SK-N-SH treated with all-trans-retinoic acid at 6 μM for 48 hours (cell line): ENCODE measurements at regions not wholly inside any gene's neighbourhood (a gene's known extent, or its start where the extent isn't known, plus 50 kb on each side); places are given as distances from the start of the nearest gene placed in this dataset.

Experiments
- ATAC-seq: fragments of 200-7000 bp; cut with Tn5 transposase; 3 replicates; pipeline ENCODE4 v1.9.1; 2020; ENCODE audit warnings: mild to moderate bottlenecking, moderate library complexity
- ARNTL ChIP-seq: fragments of 450-650 bp; formaldehyde crosslinking; IDR thresholded peaks from 2 replicates; pipeline ENCODE4 v1.5.0; 2020; ENCODE audit warnings: low read depth, mild to moderate bottlenecking, moderate library complexity, borderline replicate concordance
- BACH2 ChIP-seq: fragments of 250-450 bp; sonication (Bioruptor Pico); IDR thresholded peaks from 2 replicates; pipeline ENCODE4 v1.9.0; 2021; ENCODE audit warnings: mild to moderate bottlenecking, borderline replicate concordance
- CREB5 ChIP-seq: fragments of 250-450 bp; sonication (Bioruptor Pico); IDR thresholded peaks from 2 replicates; pipeline ENCODE4 v1.5.1; 2020; ENCODE audit warnings: low read depth, mild to moderate bottlenecking, moderate library complexity
- CSDC2 ChIP-seq: fragments of 250-450 bp; sonication (Bioruptor Pico); IDR thresholded peaks from 2 replicates; pipeline ENCODE4 v1.5.0; 2020; ENCODE audit warnings: mild to moderate bottlenecking, moderate library complexity
- ESRRG ChIP-seq: fragments of 250-450 bp; sonication (Bioruptor Pico); IDR thresholded peaks from 2 replicates; pipeline ENCODE4 v1.6.1; 2021; ENCODE audit warnings: mild to moderate bottlenecking
- GLIS3 ChIP-seq: fragments of 250-450 bp; sonication (Bioruptor Pico); IDR thresholded peaks from 2 replicates; pipeline ENCODE4 v1.5.0; 2020; ENCODE audit warnings: mild to moderate bottlenecking, moderate library complexity
- OSR1 ChIP-seq: fragments of 250-450 bp; sonication (Bioruptor Pico); IDR thresholded peaks from 2 replicates; pipeline ENCODE4 v1.8.0; 2022; ENCODE audit warnings: moderate library complexity, mild to moderate bottlenecking, inconsistent platforms
- PATZ1 ChIP-seq: fragments of 250-450 bp; sonication (Bioruptor Pico); IDR thresholded peaks from 2 replicates; pipeline ENCODE4 v1.8.0; 2020; ENCODE audit warnings: mild to moderate bottlenecking, moderate library complexity, borderline replicate concordance
- POU6F1 ChIP-seq: fragments of 250-450 bp; sonication (Bioruptor Pico); IDR thresholded peaks from 2 replicates; pipeline ENCODE4 v1.8.0; 2021; ENCODE audit warnings: low read depth, mild to moderate bottlenecking, moderate library complexity, borderline replicate concordance
- PPARA ChIP-seq: fragments of 250-450 bp; sonication (Bioruptor Pico); IDR thresholded peaks from 2 replicates; pipeline ENCODE4 v1.5.0; 2020; ENCODE audit warnings: mild to moderate bottlenecking, borderline replicate concordance
- RARB ChIP-seq: fragments of 250-450 bp; sonication (Bioruptor Pico); IDR thresholded peaks from 2 replicates; pipeline ENCODE4 v1.8.0; 2021; ENCODE audit warnings: mild to moderate bottlenecking, moderate library complexity
- SNAI2 ChIP-seq: fragments of 250-450 bp; sonication (Bioruptor Pico); IDR thresholded peaks from 2 replicates; pipeline ENCODE4 v1.5.0; 2020; ENCODE audit warnings: mild to moderate bottlenecking, moderate library complexity
- TCF4 ChIP-seq: fragments of 250-450 bp; sonication (Bioruptor Pico); IDR thresholded peaks from 2 replicates; pipeline ENCODE4 v1.8.0; 2021; ENCODE audit warnings: mild to moderate bottlenecking, moderate library complexity, borderline replicate concordance
- TSHZ2 ChIP-seq: fragments of 250-450 bp; sonication (Bioruptor Pico); IDR thresholded peaks from 2 replicates; pipeline ENCODE4 v1.5.0; 2020; ENCODE audit warnings: mild to moderate bottlenecking, moderate library complexity
- ZC3H10 ChIP-seq: fragments of 250-450 bp; sonication (Bioruptor Pico); IDR thresholded peaks from 2 replicates; pipeline ENCODE4 v1.5.1; 2021; ENCODE audit warnings: mild to moderate bottlenecking, moderate library complexity
- ZFP3 ChIP-seq: fragments of 250-450 bp; sonication (Bioruptor Pico); IDR thresholded peaks from 2 replicates; pipeline ENCODE4 v1.5.0; 2020; ENCODE audit warnings: mild to moderate bottlenecking, moderate library complexity
- ZNF565 ChIP-seq: fragments of 450-650 bp; formaldehyde crosslinking; conservative IDR thresholded peaks from 2 replicates; pipeline ENCODE4 v1.5.0; 2020; ENCODE audit warnings: low read depth, mild to moderate bottlenecking, moderate library complexity
- ZNF70 ChIP-seq: fragments of 450-650 bp; formaldehyde crosslinking; IDR thresholded peaks from 2 replicates; pipeline ENCODE4 v1.5.0; 2020; ENCODE audit warnings: mild to moderate bottlenecking, moderate library complexity
- TF ChIP-seq, protein P1 (sequence below): fragments of 250-450 bp; sonication (Bioruptor Pico); IDR thresholded peaks from 2 replicates; pipeline ENCODE4 v1.5.1; 2021; ENCODE audit warnings: mild to moderate bottlenecking, moderate library complexity

GRCh38 chr3:31345581-31345980 lies 187.1 kb upstream of the STT3B start:
- ATAC-seq: no peak
- TF ChIP-seq ZNF565 (CRISPR knock-in tag) (no peak), PATZ1 (CRISPR knock-in tag) (no peak), ZNF70 (CRISPR knock-in tag) (no peak), RARB (CRISPR knock-in tag) (no peak), ZFP3 (CRISPR knock-in tag) (no peak), CSDC2 (no peak), TSHZ2 (no peak), PPARA (no peak), ZC3H10 (CRISPR knock-in tag) (no peak), GLIS3 (CRISPR knock-in tag) (no peak), OSR1 (CRISPR knock-in tag) (no peak), CREB5 (CRISPR knock-in tag) (no peak), BACH2 (CRISPR knock-in tag) (no peak), TCF4 (CRISPR knock-in tag) (no peak), SNAI2 (no peak), POU6F1 (CRISPR knock-in tag) (no peak)
- TF ChIP-seq, protein P1, sequence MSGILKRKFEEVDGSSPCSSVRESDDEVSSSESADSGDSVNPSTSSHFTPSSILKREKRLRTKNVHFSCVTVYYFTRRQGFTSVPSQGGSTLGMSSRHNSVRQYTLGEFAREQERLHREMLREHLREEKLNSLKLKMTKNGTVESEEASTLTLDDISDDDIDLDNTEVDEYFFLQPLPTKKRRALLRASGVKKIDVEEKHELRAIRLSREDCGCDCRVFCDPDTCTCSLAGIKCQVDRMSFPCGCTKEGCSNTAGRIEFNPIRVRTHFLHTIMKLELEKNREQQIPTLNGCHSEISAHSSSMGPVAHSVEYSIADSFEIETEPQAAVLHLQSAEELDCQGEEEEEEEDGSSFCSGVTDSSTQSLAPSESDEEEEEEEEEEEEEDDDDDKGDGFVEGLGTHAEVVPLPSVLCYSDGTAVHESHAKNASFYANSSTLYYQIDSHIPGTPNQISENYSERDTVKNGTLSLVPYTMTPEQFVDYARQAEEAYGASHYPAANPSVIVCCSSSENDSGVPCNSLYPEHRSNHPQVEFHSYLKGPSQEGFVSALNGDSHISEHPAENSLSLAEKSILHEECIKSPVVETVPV (CRISPR knock-in tag): no peak

GRCh38 chr3:31346542-31346979 lies 186.2 kb upstream of the STT3B start:
- TF ChIP-seq ESRRG: no peak
- TF ChIP-seq ARNTL (CRISPR knock-in tag): no peak
- TF ChIP-seq OSR1 (CRISPR knock-in tag): no peak
- no peak for TF ChIP-seq TSHZ2
- no peak for TF ChIP-seq TCF4 (CRISPR knock-in tag)
- no peak for TF ChIP-seq ZNF70 (CRISPR knock-in tag)
- no peak for TF ChIP-seq ZFP3 (CRISPR knock-in tag)
- no peak for TF ChIP-seq GLIS3 (CRISPR knock-in tag)
- TF ChIP-seq CSDC2: no peak
- TF ChIP-seq PPARA: no peak
- no peak for TF ChIP-seq PATZ1 (CRISPR knock-in tag)
- TF ChIP-seq CREB5 (CRISPR knock-in tag): no peak
- ATAC-seq: no peak
